Upper lobe of left lung (tissue), 4 donors: ENCODE measurements at regions not wholly inside any gene's neighbourhood (a gene's known extent, or its start where the extent isn't known, plus 50 kb on each side); places are given as distances from the start of the nearest gene placed in this dataset.

Source experiments
- POLR2AphosphoS5 ChIP-seq, 2 donors: sonication (generic); formaldehyde crosslinking; IDR thresholded peaks; one replicate each; pipeline ENCODE4 v1.5.1; 2017; ENCODE audit warnings: antibody characterized with exemption in 2 of 2
- TF ChIP-seq, protein P1 (sequence below), 6 experiments: fragments of 450-650 bp in 4 of 6; fragments of 200-600 bp in 2 of 6; sonication (generic) in 2 of 6; IDR thresholded peaks; one replicate each; pipeline ENCODE4 v1.5.1; 2016 to 2019; ENCODE audit warnings: antibody characterized with exemption in 6 of 6

DNA sequence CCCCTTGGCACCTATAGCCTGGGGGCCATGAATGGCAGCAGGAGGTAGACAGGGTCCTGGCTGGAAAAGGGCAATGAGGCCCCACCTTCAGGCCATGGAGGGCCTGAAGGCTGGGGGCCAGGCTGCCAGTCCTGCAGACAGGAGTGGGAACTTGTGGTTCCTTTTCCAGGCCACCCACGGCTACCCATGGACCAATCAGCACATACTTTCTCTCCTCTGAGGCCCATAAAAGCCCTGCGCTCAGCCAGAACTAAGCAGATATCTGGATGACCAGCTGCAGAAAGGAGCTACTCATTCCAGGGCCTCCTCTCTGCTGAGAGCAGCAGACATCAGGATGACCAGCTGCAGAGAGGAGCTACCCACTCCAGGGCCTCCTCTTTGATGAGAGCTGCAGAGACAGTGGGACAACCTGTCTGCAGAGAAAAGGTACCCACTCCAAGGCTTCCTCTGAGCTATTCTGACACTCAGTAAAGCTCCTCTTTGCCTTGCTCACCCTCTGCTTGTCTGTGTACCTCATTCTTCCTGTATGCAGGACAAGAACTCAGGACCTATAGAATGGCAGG lies 67.2 kb downstream of the NAA11 start:
- TF ChIP-seq, protein P1, sequence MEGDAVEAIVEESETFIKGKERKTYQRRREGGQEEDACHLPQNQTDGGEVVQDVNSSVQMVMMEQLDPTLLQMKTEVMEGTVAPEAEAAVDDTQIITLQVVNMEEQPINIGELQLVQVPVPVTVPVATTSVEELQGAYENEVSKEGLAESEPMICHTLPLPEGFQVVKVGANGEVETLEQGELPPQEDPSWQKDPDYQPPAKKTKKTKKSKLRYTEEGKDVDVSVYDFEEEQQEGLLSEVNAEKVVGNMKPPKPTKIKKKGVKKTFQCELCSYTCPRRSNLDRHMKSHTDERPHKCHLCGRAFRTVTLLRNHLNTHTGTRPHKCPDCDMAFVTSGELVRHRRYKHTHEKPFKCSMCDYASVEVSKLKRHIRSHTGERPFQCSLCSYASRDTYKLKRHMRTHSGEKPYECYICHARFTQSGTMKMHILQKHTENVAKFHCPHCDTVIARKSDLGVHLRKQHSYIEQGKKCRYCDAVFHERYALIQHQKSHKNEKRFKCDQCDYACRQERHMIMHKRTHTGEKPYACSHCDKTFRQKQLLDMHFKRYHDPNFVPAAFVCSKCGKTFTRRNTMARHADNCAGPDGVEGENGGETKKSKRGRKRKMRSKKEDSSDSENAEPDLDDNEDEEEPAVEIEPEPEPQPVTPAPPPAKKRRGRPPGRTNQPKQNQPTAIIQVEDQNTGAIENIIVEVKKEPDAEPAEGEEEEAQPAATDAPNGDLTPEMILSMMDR (IDR thresholded peaks at IDR 0.05) = no peak
- TF ChIP-seq POLR2AphosphoS5 (IDR thresholded peaks at IDR 0.05) = no peak
